Glomerular visceral epithelial cell (primary cell): ENCODE measurements at regions not wholly inside any gene's neighbourhood (a gene's known extent, or its start where the extent isn't known, plus 50 kb on each side); places are given as distances from the start of the nearest gene placed in this dataset.
"Not testable (repeated sequence)": the region's sequence is repeated elsewhere in the genome, so short reads cannot be mapped to it uniquely, and the experiment has no call there.

ENCODE experiments used
- DNase-seq: peaks from one replicate; pipeline ENCODE4 v3.0.0-alpha.2; 2016; ENCODE audit errors: extremely low spot score

- no peak for DNase-seq
These were observed 2504.3 kb downstream of the ARAP2 start for GRCh38 chr4:33739884-33740632.

- not testable (repeated sequence) for DNase-seq
These were observed 2503.4 kb downstream of the ARAP2 start for GRCh38 chr4:33740871-33741270.

DNA sequence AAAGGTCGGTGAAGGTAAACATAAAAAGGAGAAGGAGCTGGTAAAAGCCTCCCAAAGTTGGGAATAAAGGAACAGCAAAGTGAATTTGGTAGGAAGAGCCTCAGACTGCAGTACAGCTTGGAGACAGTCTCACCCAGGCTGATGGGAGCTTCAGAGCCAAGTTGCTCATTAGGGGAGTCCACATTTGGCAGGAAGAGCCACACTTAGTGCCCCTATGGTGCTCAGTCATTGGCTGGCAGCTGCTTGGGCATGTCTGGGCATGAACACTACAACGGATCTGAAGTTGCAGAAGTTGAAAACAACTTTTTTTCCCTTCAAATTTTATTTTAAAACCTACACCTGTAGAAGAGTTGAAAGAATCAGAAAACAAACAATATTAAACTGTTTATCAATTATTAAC, 2497.3 kb downstream of the ARAP2 start:
- no peak for DNase-seq

DNA sequence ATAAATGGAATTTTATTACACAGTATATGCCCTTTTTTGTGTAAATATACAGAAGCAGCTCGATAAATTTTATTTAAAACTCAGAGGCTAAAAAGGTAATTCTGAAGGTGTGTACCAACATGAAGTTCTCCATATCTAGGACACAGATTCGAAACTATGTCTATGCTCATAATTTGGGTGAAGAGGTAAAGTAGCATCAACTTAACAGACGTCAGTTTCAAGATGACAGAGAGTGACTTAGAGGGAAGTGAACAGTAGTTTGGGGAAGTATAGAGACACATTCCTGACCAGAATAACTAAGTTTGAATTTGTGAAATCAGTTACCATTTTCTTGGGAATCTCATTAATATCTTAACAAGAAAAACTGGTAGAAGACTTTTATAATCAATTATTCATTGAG, 2493.3 kb downstream of the ARAP2 start:
- no peak for DNase-seq

- DNase-seq: no peak
These were observed 2471.7 kb downstream of the ARAP2 start for GRCh38 chr4:33772582-33772981.

DNA sequence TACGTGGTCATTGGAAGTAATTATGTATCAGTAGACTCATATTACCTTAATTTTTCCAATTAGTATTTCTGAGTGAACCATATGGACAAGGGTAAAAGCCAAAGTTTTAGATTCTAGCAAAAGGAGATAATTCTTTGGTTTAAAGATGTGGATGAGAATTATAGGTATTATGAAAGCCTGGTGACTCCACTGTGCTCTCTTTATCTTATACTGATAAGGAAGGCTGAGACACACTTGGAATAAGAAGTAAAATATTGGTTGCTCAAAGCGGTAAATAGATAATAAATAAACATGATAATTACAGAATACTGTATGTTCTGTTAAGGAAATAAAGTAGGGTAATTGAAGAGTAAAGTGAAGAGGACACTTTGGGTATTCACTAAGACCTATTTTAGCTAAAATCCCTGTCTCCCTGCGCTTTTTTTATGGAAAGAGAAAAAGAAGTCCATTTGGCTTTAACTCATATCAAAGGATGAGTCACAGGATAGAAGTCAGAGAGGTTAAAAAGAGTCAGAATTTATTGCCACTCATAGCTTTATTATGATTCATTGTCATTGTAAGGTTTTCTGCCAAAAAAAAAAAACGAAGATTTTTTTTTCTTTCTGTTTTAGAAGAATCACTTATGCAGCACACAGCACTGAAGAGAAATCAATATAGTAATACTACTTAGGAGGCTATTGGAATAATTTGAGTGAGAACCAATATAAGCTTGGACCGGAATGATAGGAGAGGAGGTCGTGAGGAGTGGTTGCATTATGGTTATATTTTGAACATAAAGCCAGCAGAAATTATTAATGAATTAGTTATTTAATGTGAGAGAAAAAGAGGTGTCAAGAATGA, 2463.1 kb downstream of the ARAP2 start:
- DNase-seq: peak; percentile 42

GRCh38 chr4:33785843-33786242, 2458.5 kb downstream of the ARAP2 start:
- DNase-seq: no peak

DNA sequence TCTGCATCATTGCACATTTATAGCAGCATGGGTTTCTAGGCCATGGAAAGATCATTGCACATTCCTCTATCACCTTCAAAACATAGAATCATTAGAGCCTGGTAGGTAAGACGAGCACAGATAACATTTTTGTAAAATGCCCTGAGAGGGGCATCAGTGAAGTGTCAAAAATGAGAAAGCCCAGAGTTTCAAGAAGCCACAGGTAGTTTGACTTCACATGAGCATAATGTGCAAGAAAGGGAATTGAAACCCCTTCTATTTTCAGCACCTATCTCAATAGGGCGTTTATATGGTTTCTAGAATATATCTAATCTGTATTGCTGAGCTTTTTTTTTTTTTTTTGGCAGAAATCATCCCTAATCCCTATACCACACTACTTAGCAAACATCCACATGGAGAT, 2441.7 kb downstream of the ARAP2 start:
- no peak for DNase-seq

- DNase-seq: no peak
These were observed 2418.6 kb downstream of the ARAP2 start for GRCh38 chr4:33825685-33826084.

GRCh38 chr4:33829356-33829755, 2415.0 kb downstream of the ARAP2 start:
- DNase-seq: not testable (repeated sequence)

DNA sequence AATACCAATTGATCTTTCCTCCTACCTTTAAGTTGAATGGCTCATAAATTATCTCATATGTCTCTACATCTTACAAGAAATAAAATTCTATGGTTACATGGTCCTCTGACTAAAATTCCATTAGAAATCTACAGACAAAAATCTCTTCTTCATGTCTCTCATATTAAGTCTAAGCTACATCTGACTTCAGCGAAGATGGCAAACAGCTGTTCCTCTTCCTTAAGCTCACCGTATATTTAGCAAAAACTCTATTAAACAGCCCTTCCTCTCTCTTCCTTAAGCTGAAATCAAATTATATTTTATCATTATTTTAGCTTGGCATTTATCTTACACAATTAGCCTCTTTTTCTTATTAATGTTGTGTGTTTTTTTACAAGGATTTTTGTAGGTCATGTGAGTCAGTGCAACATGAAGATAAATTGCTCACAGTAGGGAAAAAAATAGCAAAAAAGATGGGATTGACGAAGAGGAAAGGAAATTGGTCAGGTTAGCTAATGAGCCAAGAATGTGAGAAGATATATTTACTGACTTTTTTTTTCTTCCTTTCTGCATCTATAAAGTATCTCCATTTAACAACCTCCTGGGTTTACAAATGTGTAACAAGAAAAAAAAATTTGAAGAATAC, 2412.8 kb downstream of the ARAP2 start:
- DNase-seq: peak; percentile 26

DNA sequence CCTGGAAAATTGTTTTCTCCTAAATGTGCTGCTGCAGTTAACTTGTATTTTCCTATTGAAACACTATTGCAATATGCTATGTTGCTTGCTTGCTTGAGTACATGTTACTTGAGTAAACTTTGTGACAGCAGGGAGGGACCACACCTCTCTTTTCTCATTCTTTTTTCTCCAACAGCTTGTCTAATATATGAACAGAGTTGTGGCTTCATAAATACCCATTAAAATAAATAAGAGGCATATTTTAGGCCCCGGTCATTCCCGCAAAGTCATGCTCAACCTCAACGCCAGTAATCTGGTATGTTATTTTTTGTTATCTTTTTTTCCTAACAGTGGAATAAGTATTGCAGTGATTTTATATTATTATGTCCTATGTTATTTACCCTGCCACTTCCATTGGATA, 2408.6 kb downstream of the ARAP2 start:
- peak; percentile 49 for DNase-seq

GRCh38 chr4:33837043-33837838, 2407.1 kb downstream of the ARAP2 start:
- peak; percentile 84 for DNase-seq

DNA sequence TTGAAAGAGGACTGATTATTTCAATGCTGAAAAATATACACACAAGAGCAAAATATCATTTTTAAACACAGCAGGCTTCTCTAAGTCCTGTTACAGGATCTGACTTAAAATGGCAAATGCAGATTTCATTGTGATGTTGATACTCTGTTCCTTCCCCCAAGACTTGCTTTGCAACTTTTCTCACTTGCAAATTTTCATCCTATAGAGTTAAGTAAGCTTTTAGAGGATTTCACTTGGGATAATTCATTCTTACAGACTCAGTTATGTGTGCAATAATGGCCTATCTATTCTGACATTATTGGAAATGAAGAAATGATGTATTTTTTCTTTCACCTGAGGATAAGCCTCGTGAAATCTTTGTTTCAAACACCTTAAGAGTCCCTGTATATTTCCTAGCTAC, 2403.2 kb downstream of the ARAP2 start:
- no peak for DNase-seq

- DNase-seq: no peak
These were observed 2393.9 kb downstream of the ARAP2 start for GRCh38 chr4:33850371-33850902.

GRCh38 chr4:33853670-33854069, 2390.6 kb downstream of the ARAP2 start:
- DNase-seq: not testable (repeated sequence)

DNA sequence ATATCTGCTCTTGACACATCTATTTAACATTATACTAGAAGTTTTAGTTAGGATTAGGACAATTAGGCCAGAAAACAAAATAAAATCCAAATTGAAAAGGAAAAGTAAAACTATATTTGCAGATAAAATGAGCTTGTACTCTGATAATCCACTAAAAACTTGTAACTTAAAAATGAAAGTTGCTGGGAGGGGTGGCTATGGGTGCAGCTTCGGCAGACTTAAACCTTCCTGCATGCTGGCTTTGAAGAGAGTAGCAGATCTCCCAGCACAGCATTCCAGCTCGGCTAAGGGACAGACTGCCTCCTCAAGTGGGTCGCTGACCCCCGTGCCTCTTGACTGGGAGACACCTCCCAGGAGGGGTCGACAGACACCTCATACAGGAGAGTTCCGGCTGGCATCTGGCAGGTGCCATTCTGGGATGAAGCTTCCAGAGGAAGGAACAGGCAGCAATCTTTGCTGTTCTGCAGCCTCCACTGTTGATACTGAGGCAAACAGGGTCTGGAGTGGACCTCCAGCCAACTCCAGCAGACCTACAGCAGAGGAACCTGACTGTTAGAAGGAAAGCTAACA, 2379.9 kb downstream of the ARAP2 start:
- no peak for DNase-seq

DNA sequence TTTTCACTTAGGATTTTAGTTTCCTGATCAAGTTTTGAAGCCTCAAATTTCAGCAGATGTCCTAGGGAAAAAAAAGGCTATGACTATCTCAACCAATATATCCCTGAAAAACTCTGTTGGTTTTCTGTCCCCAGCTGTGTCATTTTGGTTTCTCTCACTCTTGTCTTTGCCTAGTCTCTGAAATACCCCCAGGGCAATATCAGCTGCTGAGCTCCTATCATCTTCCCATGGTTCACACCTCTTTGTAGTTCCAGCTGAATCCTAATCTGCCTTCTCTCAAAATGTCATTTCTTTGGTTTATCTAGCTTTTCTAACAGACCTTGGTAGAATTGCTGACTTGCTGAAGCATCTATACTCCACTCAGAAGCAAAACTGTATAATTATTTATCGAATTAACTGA, 2370.5 kb downstream of the ARAP2 start:
- DNase-seq: no peak

- no peak for DNase-seq
These were observed 2365.6 kb downstream of the ARAP2 start for GRCh38 chr4:33878710-33879109.

DNA sequence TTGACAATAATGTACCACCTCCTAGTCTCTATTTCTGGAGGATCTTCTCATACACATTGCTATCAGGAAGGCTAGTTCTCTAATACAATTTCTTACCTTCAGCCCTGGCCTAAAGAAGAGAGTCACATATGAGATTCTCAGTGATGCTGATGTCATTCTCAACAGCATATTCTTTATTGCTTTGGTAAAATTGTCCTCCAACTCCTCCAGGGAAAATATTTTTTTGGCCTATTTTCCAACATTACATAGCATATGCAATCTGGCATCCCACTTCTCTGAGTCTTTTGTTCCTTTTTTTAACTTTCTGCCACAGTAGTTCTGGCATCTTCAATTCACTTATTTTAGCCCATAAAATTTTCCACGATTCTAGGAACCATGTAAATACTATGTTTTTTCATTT, 2363.1 kb downstream of the ARAP2 start:
- DNase-seq: no peak
